ENCODE measurements at regions not wholly inside any gene's neighbourhood (a gene's known extent, or its start where the extent isn't known, plus 50 kb on each side); places are given as distances from the start of the nearest gene placed in this dataset.
A peak's percentile ranks its signal among the peaks of the same experiment; 100 is the strongest.
"Not testable (repeated sequence)": the region's sequence is repeated elsewhere in the genome, so short reads cannot be mapped to it uniquely, and the experiment has no call there.

GRCh38 chr9:82376677-82377232 lies 388.2 kb downstream of the SPATA31D1 start:
- no peak for DNase-seq (ENCODE audit: low read depth, low spot score)

- no peak for DNase-seq (ENCODE audit: low read depth, low spot score)
These were observed 394.5 kb downstream of the SPATA31D1 start for GRCh38 chr9:82382887-82383616.

GRCh38 chr9:82385633-82386032 lies 397.1 kb downstream of the SPATA31D1 start:
- DNase-seq (ENCODE audit: low read depth, low spot score) = no peak

GRCh38 chr9:82397534-82397933 lies 409.0 kb downstream of the SPATA31D1 start:
- no peak for DNase-seq (ENCODE audit: low read depth, low spot score)

GRCh38 chr9:82404196-82404870 lies 415.8 kb downstream of the SPATA31D1 start:
- no peak for DNase-seq (ENCODE audit: low read depth, low spot score)

- DNase-seq (ENCODE audit: low read depth, low spot score) = no peak
These were observed 416.3 kb downstream of the SPATA31D1 start for GRCh38 chr9:82404881-82405280.

- no peak for DNase-seq (ENCODE audit: low read depth, low spot score)
These were observed 418.0 kb downstream of the SPATA31D1 start for GRCh38 chr9:82406456-82407085.

- DNase-seq (ENCODE audit: low read depth, low spot score) = no peak
These were observed 421.7 kb downstream of the SPATA31D1 start for GRCh38 chr9:82410306-82410705.

- DNase-seq (ENCODE audit: low read depth, low spot score) = no peak
These were observed 422.3 kb downstream of the SPATA31D1 start for GRCh38 chr9:82410866-82411265.

GRCh38 chr9:82412586-82413305 lies 424.2 kb downstream of the SPATA31D1 start:
- DNase-seq (ENCODE audit: low read depth, low spot score) = no peak

- DNase-seq (ENCODE audit: low read depth, low spot score) = no peak
These were observed 428.9 kb downstream of the SPATA31D1 start for GRCh38 chr9:82417501-82417900.

- DNase-seq (ENCODE audit: low read depth, low spot score) = no peak
These were observed 429.8 kb downstream of the SPATA31D1 start for GRCh38 chr9:82418334-82418733.

GRCh38 chr9:82419696-82420486 lies 431.3 kb downstream of the SPATA31D1 start:
- no peak for DNase-seq (ENCODE audit: low read depth, low spot score)

- peak; percentile 56 for DNase-seq (ENCODE audit: low read depth, low spot score)
These were observed 432.9 kb downstream of the SPATA31D1 start for GRCh38 chr9:82421498-82421897.

GRCh38 chr9:82423700-82424099 lies 435.1 kb downstream of the SPATA31D1 start:
- DNase-seq (ENCODE audit: low read depth, low spot score) = no peak

GRCh38 chr9:82424599-82425120 lies 436.1 kb downstream of the SPATA31D1 start:
- DNase-seq (ENCODE audit: low read depth, low spot score) = no peak

GRCh38 chr9:82431121-82431520 lies 442.5 kb downstream of the SPATA31D1 start:
- no peak for DNase-seq (ENCODE audit: low read depth, low spot score)

GRCh38 chr9:82433290-82433931 lies 444.8 kb downstream of the SPATA31D1 start:
- not testable (repeated sequence) for DNase-seq (ENCODE audit: low read depth, low spot score)

- DNase-seq (ENCODE audit: low read depth, low spot score) = no peak
These were observed 447.9 kb downstream of the SPATA31D1 start for GRCh38 chr9:82436475-82436874.

- DNase-seq (ENCODE audit: low read depth, low spot score) = not testable (repeated sequence)
These were observed 448.6 kb downstream of the SPATA31D1 start for GRCh38 chr9:82437183-82437582.
